Neural cell (in vitro differentiated cells): ENCODE measurements at regions not wholly inside any gene's neighbourhood (a gene's known extent, or its start where the extent isn't known, plus 50 kb on each side); places are given as distances from the start of the nearest gene placed in this dataset.

Experiments used
- H2AFZ ChIP-seq: fragments of 200-600, 300-800 bp; sonication (generic), shearing (Covaris generic); 2 replicates; pipeline ENCODE4 v1.6.0; 2014; ENCODE audit warnings: low read depth, mild to moderate bottlenecking, antibody characterized with exemption, low read length, moderate library complexity
- H3F3A ChIP-seq: fragments of 200-600 bp; shearing (Covaris generic); 2 replicates; pipeline ENCODE4 v1.6.1; 2016; ENCODE audit warnings: mild to moderate bottlenecking, moderate library complexity, mixed read lengths, antibody characterized with exemption, low read length; ENCODE audit not compliant: insufficient read depth, poor library complexity, severe bottlenecking
- H3K27ac ChIP-seq: fragments of 200-600, 300-800 bp; sonication (generic), shearing (Covaris generic); 2 replicates; pipeline ENCODE4 v1.5.1; 2014; ENCODE audit warnings: mild to moderate bottlenecking, low read length, moderate library complexity
- H3K27me3 ChIP-seq: fragments of 300-800, 200-600 bp; sonication (generic), shearing (Covaris generic); 2 replicates; pipeline ENCODE4 v1.6.0; 2014; ENCODE audit warnings: mild to moderate bottlenecking, low read depth, low read length, moderate library complexity; ENCODE audit not compliant: insufficient read depth
- H3K36me3 ChIP-seq: fragments of 300-800, 200-600 bp; sonication (generic), shearing (Covaris generic); 2 replicates; pipeline ENCODE4 v1.5.1; 2014; ENCODE audit warnings: mild to moderate bottlenecking, antibody characterized with exemption, low read length, moderate library complexity; ENCODE audit not compliant: insufficient read depth
- H3K4me2 ChIP-seq: fragments of 300-800, 200-600 bp; sonication (generic), shearing (Covaris generic); 2 replicates; pipeline ENCODE4 v1.6.0; 2014; ENCODE audit warnings: mild to moderate bottlenecking, low read length
- H3K4me3 ChIP-seq: fragments of 300-800, 200-600 bp; sonication (generic), shearing (Covaris generic); 2 replicates; pipeline ENCODE4 v1.5.1; 2014; ENCODE audit warnings: mild to moderate bottlenecking, low read length, moderate library complexity
- H3K79me2 ChIP-seq: fragments of 200-600 bp; shearing (Covaris generic); replicated peaks from 2 replicates; pipeline ENCODE4 v1.6.0; 2014; ENCODE audit warnings: mild to moderate bottlenecking, low read length, moderate library complexity; ENCODE audit not compliant: insufficient read depth
- H3K9ac ChIP-seq: fragments of 300-800, 200-600 bp; sonication (generic), shearing (Covaris generic); 2 replicates; pipeline ENCODE4 v1.6.1; 2016; ENCODE audit warnings: mild to moderate bottlenecking, low read length, mixed read lengths
- H3K9me2 ChIP-seq: fragments of 200-600 bp; shearing (Covaris generic); 2 replicates; pipeline ENCODE4 v1.6.1; 2016; ENCODE audit warnings: mild to moderate bottlenecking, low read length, mixed read lengths; ENCODE audit not compliant: insufficient read depth
- H3K9me3 ChIP-seq: fragments of 200-600, 300-800 bp; sonication (generic), shearing (Covaris generic); 2 replicates; pipeline ENCODE4 v1.6.1; 2016; ENCODE audit warnings: mild to moderate bottlenecking, mixed run types, low read length, moderate library complexity, mixed read lengths
- H4K20me1 ChIP-seq: fragments of 200-600 bp; shearing (Covaris generic); 2 replicates; pipeline ENCODE4 v1.6.1; 2016; ENCODE audit warnings: mild to moderate bottlenecking, mixed run types; ENCODE audit not compliant: insufficient read depth
- EP300 ChIP-seq: fragments of 450-650 bp; conservative IDR thresholded peaks from 2 replicates; pipeline ENCODE4 v1.6.1; 2014; ENCODE audit warnings: antibody characterized with exemption, mild to moderate bottlenecking, moderate library complexity; ENCODE audit not compliant: poor library complexity, severe bottlenecking
- EZH2 ChIP-seq: fragments of 200-600, 300-800 bp; shearing (Covaris generic), sonication (generic); IDR thresholded peaks from 2 replicates; pipeline ENCODE4 v1.6.1; 2014; ENCODE audit warnings: antibody characterized with exemption, low read length, borderline replicate concordance, mild to moderate bottlenecking; ENCODE audit not compliant: insufficient read depth, poor library complexity, severe bottlenecking
- MXI1 ChIP-seq: fragments of 450-650 bp; conservative IDR thresholded peaks from 2 replicates; pipeline ENCODE4 v1.6.1; 2014; ENCODE audit warnings: antibody characterized with exemption, mild to moderate bottlenecking; ENCODE audit not compliant: poor library complexity, severe bottlenecking
- POLR2AphosphoS5 ChIP-seq: IDR thresholded peaks from 2 replicates; pipeline ENCODE4 v1.6.1; 2012
- RAD21 ChIP-seq: fragments of 450-650 bp; conservative IDR thresholded peaks from 2 replicates; pipeline ENCODE4 v1.6.1; 2014; ENCODE audit warnings: antibody characterized with exemption, mild to moderate bottlenecking, moderate library complexity
- SMC3 ChIP-seq: fragments of 450-650 bp; conservative IDR thresholded peaks from 2 replicates; pipeline ENCODE4 v1.6.1; 2014; ENCODE audit warnings: antibody characterized with exemption, mild to moderate bottlenecking, moderate library complexity; ENCODE audit not compliant: poor library complexity
- TAF1 ChIP-seq: IDR thresholded peaks from 2 replicates; pipeline ENCODE4 v1.6.1; 2012; ENCODE audit warnings: low read depth
- TF ChIP-seq, protein P1 (sequence below): fragments of 450-650 bp; IDR thresholded peaks from 2 replicates; pipeline ENCODE4 v1.5.1; 2014; ENCODE audit warnings: antibody characterized with exemption, mild to moderate bottlenecking, moderate library complexity; ENCODE audit not compliant: poor library complexity, severe bottlenecking
- TF ChIP-seq, protein P2 (sequence below): IDR thresholded peaks from 2 replicates; pipeline ENCODE4 v1.6.1; 2012; ENCODE audit warnings: borderline replicate concordance

DNA sequence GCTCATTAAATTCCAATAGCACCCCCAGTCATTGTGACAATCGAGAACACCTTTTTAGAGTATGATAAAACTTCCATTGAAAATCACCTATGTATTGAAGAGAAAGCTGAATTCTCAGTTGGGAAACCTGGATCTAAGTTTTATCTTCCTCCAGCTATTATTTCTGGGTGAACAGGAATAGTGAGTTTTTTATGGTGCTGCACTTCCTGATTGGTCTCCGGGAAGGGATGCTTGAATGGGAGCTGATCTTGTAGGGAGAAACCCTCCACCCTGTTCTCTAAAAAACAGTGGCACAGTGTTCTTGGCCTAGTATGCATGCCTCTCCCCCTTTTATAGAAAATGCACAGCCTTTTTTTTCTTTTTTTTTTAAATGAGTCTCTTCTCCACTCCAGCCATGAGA is 112.2 kb downstream of the ACTBL2 start:
- Histone ChIP-seq H3K36me3 (no peaks in the 10 kb centered on the region), H3K27me3 (no peaks in the 10 kb centered on the region), H3K9ac (no peak overlapping the region), H3K9me2 (no peaks in the 10 kb centered on the region), H3F3A (no peaks in the 10 kb centered on the region), H3K4me2 (no peak overlapping the region), H4K20me1 (no peaks in the 10 kb centered on the region), H3K9me3 (no peaks in the 10 kb centered on the region), H3K27ac (no peak overlapping the region), H3K4me3 (no peak overlapping the region), H3K79me2 (no peaks in the 10 kb centered on the region), H2AFZ (no peak overlapping the region)
- TF ChIP-seq, protein P1, sequence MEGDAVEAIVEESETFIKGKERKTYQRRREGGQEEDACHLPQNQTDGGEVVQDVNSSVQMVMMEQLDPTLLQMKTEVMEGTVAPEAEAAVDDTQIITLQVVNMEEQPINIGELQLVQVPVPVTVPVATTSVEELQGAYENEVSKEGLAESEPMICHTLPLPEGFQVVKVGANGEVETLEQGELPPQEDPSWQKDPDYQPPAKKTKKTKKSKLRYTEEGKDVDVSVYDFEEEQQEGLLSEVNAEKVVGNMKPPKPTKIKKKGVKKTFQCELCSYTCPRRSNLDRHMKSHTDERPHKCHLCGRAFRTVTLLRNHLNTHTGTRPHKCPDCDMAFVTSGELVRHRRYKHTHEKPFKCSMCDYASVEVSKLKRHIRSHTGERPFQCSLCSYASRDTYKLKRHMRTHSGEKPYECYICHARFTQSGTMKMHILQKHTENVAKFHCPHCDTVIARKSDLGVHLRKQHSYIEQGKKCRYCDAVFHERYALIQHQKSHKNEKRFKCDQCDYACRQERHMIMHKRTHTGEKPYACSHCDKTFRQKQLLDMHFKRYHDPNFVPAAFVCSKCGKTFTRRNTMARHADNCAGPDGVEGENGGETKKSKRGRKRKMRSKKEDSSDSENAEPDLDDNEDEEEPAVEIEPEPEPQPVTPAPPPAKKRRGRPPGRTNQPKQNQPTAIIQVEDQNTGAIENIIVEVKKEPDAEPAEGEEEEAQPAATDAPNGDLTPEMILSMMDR: no peak
- TF ChIP-seq EP300 (no peak), SMC3 (no peak), TAF1 (no peak), MXI1 (no peak), EZH2 (no peak), RAD21 (no peak), POLR2AphosphoS5 (no peak)
- TF ChIP-seq, protein P2, sequence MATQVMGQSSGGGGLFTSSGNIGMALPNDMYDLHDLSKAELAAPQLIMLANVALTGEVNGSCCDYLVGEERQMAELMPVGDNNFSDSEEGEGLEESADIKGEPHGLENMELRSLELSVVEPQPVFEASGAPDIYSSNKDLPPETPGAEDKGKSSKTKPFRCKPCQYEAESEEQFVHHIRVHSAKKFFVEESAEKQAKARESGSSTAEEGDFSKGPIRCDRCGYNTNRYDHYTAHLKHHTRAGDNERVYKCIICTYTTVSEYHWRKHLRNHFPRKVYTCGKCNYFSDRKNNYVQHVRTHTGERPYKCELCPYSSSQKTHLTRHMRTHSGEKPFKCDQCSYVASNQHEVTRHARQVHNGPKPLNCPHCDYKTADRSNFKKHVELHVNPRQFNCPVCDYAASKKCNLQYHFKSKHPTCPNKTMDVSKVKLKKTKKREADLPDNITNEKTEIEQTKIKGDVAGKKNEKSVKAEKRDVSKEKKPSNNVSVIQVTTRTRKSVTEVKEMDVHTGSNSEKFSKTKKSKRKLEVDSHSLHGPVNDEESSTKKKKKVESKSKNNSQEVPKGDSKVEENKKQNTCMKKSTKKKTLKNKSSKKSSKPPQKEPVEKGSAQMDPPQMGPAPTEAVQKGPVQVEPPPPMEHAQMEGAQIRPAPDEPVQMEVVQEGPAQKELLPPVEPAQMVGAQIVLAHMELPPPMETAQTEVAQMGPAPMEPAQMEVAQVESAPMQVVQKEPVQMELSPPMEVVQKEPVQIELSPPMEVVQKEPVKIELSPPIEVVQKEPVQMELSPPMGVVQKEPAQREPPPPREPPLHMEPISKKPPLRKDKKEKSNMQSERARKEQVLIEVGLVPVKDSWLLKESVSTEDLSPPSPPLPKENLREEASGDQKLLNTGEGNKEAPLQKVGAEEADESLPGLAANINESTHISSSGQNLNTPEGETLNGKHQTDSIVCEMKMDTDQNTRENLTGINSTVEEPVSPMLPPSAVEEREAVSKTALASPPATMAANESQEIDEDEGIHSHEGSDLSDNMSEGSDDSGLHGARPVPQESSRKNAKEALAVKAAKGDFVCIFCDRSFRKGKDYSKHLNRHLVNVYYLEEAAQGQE: no peak

DNA sequence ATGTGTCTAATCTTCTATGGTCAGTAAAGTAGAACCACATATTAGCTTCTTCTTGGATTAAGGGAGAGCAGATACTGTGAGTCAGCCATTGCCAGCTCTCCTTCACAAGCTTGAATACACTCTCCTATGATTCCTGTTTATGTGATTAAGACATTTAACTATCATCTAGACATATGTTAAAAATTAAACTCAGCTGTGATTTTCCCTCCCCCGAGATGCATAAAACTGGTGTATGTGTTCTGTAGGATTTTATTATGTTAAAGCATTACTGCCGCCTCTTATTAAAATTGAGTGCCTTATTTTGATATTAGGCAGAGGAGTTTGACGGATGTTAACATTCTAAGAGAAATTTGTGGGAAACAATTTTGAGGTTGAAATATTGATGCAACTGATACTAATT is 114.6 kb downstream of the ACTBL2 start:
- TF ChIP-seq POLR2AphosphoS5: no peak
- TF ChIP-seq SMC3: no peak
- TF ChIP-seq EP300: no peak
- no peak for TF ChIP-seq RAD21
- no peak for TF ChIP-seq TAF1
- TF ChIP-seq, protein P1: no peak
- TF ChIP-seq MXI1: no peak
- no peak for TF ChIP-seq EZH2
- TF ChIP-seq, protein P2: no peak
- Histone ChIP-seq H3F3A (no peaks in the 10 kb centered on the region), H3K9me2 (no peaks in the 10 kb centered on the region)

More for the DNA sequence above, 114.6 kb downstream of the ACTBL2 start:
- Histone ChIP-seq H3K79me2 (no peaks in the 10 kb centered on the region), H3K4me3 (no peak overlapping the region), H3K9me3 (no peaks in the 10 kb centered on the region), H3K9ac (no peak overlapping the region), H3K4me2 (no peak overlapping the region), H2AFZ (no peak overlapping the region), H3K27ac (no peak overlapping the region), H3K27me3 (no peaks in the 10 kb centered on the region), H4K20me1 (no peaks in the 10 kb centered on the region), H3K36me3 (no peaks in the 10 kb centered on the region)
